Spleen (tissue), 7 donors: ENCODE measurements at regions not wholly inside any gene's neighbourhood (a gene's known extent, or its start where the extent isn't known, plus 50 kb on each side); places are given as distances from the start of the nearest gene placed in this dataset.

Experiments
- CTCF ChIP-seq, 11 experiments: fragments of 200-600 bp in 7 of 11; fragments of 450-650 bp in 4 of 11; sonication (generic) in 4 of 11; IDR thresholded peaks in 8 of 11; conservative IDR thresholded peaks in 3 of 11; 1 replicate in 7 of 11; 2 replicates in 4 of 11; pipeline versions ENCODE4 v1.4.0 to v1.8.0; 2016 to 2021; ENCODE audit warnings: antibody characterized with exemption in 11 of 11, inconsistent platforms in 4 of 11, mild to moderate bottlenecking in 1 of 11
- POLR2A ChIP-seq, 3 donors: fragments of 450-650 bp; IDR thresholded peaks; one replicate each; pipeline ENCODE4 v1.5.1; 2017; ENCODE audit warnings: antibody characterized with exemption in 3 of 3, mild to moderate bottlenecking in 1 of 3
- donor health status: DM: no; HTN: no; CAD: no; lungs with moderate emphysema.
- donor health status: DM: no; HTN: no; CAD: no.
- donor health status: DM: no; HTN: no; CAD: no.

DNA sequence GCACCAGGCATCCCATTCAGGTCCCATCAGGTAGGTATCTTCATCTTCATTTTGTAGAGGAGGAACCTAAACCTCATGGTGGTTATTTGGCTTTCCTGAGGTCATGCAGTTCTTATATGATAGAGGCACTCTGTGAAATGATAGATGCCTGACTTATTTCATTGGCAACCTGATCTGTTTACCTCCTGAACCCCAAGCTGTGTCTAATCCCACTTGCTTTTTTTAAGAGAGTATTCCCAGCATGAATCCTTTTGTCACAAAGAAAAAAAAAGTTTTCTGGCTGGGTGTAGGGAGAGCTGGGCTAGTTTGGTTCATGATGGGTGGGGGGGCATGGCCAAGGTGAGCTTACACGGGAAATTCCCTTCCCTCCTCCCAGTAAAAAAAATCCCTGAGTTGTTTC is 154.2 kb downstream of the TENT5C start:
- TF ChIP-seq POLR2A (IDR thresholded peaks at IDR 0.05): no peak
- TF ChIP-seq CTCF (IDR thresholded peaks at IDR 0.05 in 8 of 11, conservative IDR thresholded peaks at IDR 0.05 in 3 of 11): no peak
